ENCODE measurements at regions not wholly inside any gene's neighbourhood (a gene's known extent, or its start where the extent isn't known, plus 50 kb on each side); places are given as distances from the start of the nearest gene placed in this dataset.

DNA sequence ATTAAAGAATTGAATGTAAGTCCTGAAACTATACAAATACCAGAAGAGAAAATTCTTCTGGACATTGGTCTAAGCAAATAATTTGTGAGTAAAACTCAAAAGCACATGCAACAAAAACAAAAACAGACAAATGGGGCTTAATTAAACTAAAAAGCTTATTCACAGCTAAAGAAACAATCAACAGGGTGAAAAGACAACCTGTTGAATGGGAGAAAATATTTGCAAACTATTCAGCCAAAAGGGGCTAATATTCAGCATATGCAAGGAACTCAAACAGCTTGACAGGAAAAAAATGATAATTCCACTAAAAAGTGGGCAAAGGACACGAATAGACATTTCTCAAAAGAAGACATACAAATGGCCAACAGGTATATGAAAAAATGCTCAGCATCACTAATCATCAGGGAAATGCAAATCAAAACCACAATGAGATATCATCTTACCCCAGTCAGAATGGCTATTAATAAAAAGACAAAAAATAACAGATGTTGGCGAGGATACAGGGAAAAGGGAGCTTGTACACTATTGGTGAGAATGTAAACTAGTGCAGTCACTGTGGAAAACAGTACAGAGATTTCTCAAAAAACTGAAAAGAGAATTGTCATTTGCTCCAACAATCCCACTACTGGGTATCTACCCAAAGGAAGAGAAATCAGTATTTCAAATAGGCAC, 177.5 kb upstream of the RTL1 start:
- no peak overlapping the region for H3K4me3 ChIP-seq (ENCODE audit: insufficient read depth, low read depth, low read length)
- H3K27ac Mint-ChIP-seq (ENCODE audit: unreplicated experiment): no peak overlapping the region
- no peak for FAIRE-seq

DNA sequence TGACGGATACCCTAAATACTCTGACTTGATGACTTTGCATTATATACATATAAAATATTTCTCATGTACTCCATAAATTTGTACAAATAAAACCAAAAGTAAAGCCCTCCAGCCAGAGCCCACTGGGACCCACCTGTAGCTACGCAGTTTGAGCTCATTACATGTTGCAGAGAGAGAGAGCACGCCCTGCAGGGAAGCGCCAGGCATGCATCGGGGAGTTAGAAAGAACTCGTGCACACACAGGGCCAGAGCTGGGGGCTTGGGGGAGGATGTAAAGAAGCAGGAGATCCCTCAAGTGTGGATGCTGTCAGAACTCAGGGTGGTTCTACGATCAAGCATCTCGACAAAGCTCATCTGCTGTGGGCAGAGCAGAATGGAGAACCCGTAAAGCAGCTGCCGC, 178.5 kb upstream of the RTL1 start:
- no peaks in the 10 kb centered on the region for H3K79me2 ChIP-seq (ENCODE audit: insufficient read depth, low read length)
- TF ChIP-seq, protein P1, sequence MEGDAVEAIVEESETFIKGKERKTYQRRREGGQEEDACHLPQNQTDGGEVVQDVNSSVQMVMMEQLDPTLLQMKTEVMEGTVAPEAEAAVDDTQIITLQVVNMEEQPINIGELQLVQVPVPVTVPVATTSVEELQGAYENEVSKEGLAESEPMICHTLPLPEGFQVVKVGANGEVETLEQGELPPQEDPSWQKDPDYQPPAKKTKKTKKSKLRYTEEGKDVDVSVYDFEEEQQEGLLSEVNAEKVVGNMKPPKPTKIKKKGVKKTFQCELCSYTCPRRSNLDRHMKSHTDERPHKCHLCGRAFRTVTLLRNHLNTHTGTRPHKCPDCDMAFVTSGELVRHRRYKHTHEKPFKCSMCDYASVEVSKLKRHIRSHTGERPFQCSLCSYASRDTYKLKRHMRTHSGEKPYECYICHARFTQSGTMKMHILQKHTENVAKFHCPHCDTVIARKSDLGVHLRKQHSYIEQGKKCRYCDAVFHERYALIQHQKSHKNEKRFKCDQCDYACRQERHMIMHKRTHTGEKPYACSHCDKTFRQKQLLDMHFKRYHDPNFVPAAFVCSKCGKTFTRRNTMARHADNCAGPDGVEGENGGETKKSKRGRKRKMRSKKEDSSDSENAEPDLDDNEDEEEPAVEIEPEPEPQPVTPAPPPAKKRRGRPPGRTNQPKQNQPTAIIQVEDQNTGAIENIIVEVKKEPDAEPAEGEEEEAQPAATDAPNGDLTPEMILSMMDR (IDR thresholded peaks at IDR 0.05; ENCODE audit: insufficient read depth, low read depth, low read length): no peak
- TF ChIP-seq EZH2 (IDR thresholded peaks at IDR 0.05; ENCODE audit: insufficient read depth, low read length): no peak
- H3K9me3 ChIP-seq (ENCODE audit: insufficient read depth, low read depth, low read length): no peaks in the 10 kb centered on the region
- no peak overlapping the region for H3K27ac ChIP-seq (ENCODE audit: low read depth, low read length)
- DNase-seq (ENCODE audit: low read depth): no peak
- peaks cover 4% of the 10 kb centered on the region for H3K4me1 ChIP-seq (ENCODE audit: insufficient read depth, low read length)
- Mint-ChIP-seq H3K27me3 (ENCODE audit: low read depth, unreplicated experiment) (peaks cover 8% of the 10 kb centered on the region), H3K9me3 (ENCODE audit: unreplicated experiment) (peaks cover 7% of the 10 kb centered on the region), H3K4me3 (ENCODE audit: unreplicated experiment) (no peak overlapping the region), H3K4me1 (ENCODE audit: low read depth, unreplicated experiment) (no peaks in the 10 kb centered on the region), H3K36me3 (ENCODE audit: low read depth, unreplicated experiment) (peaks cover 2% of the 10 kb centered on the region), H3K27ac (ENCODE audit: unreplicated experiment) (no peak overlapping the region)
- H2AFZ ChIP-seq (ENCODE audit: low read depth, low read length): no peak overlapping the region
- H3K4me2 ChIP-seq (ENCODE audit: low read length): no peak overlapping the region
- H3K4me3 ChIP-seq (ENCODE audit: insufficient read depth, low read depth, low read length): no peak overlapping the region
- H3K27me3 ChIP-seq (ENCODE audit: insufficient read depth, low read length): no peaks in the 10 kb centered on the region
- FAIRE-seq: no peak
- no peaks in the 10 kb centered on the region for H3K36me3 ChIP-seq (ENCODE audit: insufficient read depth, low read length)
- H3K9ac ChIP-seq (ENCODE audit: low read length): no peak overlapping the region
- no peaks in the 10 kb centered on the region for H4K20me1 ChIP-seq (ENCODE audit: insufficient read depth, low read length)

More for the DNA sequence above, 177.5 kb upstream of the RTL1 start:
- Mint-ChIP-seq H3K27me3 (ENCODE audit: low read depth, unreplicated experiment) (peaks cover 6% of the 10 kb centered on the region), H3K36me3 (ENCODE audit: low read depth, unreplicated experiment) (peaks cover 2% of the 10 kb centered on the region), H3K4me3 (ENCODE audit: unreplicated experiment) (no peak overlapping the region), H3K4me1 (ENCODE audit: low read depth, unreplicated experiment) (peaks cover 5% of the 10 kb centered on the region), H3K9me3 (ENCODE audit: unreplicated experiment) (peaks cover 7% of the 10 kb centered on the region)
- Histone ChIP-seq H3K4me1 (ENCODE audit: insufficient read depth, low read length) (peaks cover 10% of the 10 kb centered on the region), H4K20me1 (ENCODE audit: insufficient read depth, low read length) (no peaks in the 10 kb centered on the region), H3K79me2 (ENCODE audit: insufficient read depth, low read length) (no peaks in the 10 kb centered on the region), H3K9ac (ENCODE audit: low read length) (no peak overlapping the region), H2AFZ (ENCODE audit: low read depth, low read length) (no peak overlapping the region), H3K36me3 (ENCODE audit: insufficient read depth, low read length) (no peaks in the 10 kb centered on the region), H3K27ac (ENCODE audit: low read depth, low read length) (no peak overlapping the region), H3K9me3 (ENCODE audit: insufficient read depth, low read depth, low read length) (no peaks in the 10 kb centered on the region), H3K27me3 (ENCODE audit: insufficient read depth, low read length) (no peaks in the 10 kb centered on the region), H3K4me2 (ENCODE audit: low read length) (no peak overlapping the region)
- TF ChIP-seq, protein P1 (IDR thresholded peaks at IDR 0.05; ENCODE audit: insufficient read depth, low read depth, low read length): no peak
- TF ChIP-seq EZH2 (IDR thresholded peaks at IDR 0.05; ENCODE audit: insufficient read depth, low read length): no peak
- DNase-seq (ENCODE audit: low read depth): no peak

All from astrocyte (in vitro differentiated cells and primary cell).